Adrenal gland (tissue), 9 donors: ENCODE measurements at regions not wholly inside any gene's neighbourhood (a gene's known extent, or its start where the extent isn't known, plus 50 kb on each side); places are given as distances from the start of the nearest gene placed in this dataset.

Experiments
- DNase-seq, 7 donors: peaks; one replicate each; pipeline ENCODE4 v3.0.0-alpha.2; 2019 to 2020
- H3K27ac ChIP-seq, 5 donors: fragments of 200-600 bp; sonication (generic) in 4 of 5; 1 replicate in 3 of 5; 2 replicates in 2 of 5; pipeline versions ENCODE4 v1.5.1 to v1.8.0; 2016 to 2020; ENCODE audit warnings: mild to moderate bottlenecking in 1 of 5
- H3K27me3 ChIP-seq: fragments of 200-600 bp; 2 replicates; pipeline ENCODE4 v1.8.0; 2021
- H3K36me3 ChIP-seq, 2 donors: fragments of 200-600 bp; replicated peaks in 1 of 2; 1 replicate in 1 of 2; 2 replicates in 1 of 2; pipeline versions ENCODE4 v1.5.1 to v1.8.0; 2018 to 2022
- H3K4me1 ChIP-seq, 2 donors: fragments of 200-600 bp; replicated peaks in 1 of 2; 1 replicate in 1 of 2; 2 replicates in 1 of 2; pipeline versions ENCODE4 v1.5.1 to v1.8.0; 2018 to 2021
- H3K4me3 ChIP-seq, 4 donors: fragments of 200-600 bp; sonication (generic) in 3 of 4; one replicate each; pipeline ENCODE4 v1.5.1; 2016 to 2018
- H3K9me3 ChIP-seq, 3 donors: fragments of 200-600 bp; sonication (generic) in 1 of 3; replicated peaks in 1 of 3; 1 replicate in 2 of 3; 2 replicates in 1 of 3; pipeline versions ENCODE4 v1.5.1 to v1.8.0; 2016 to 2021
- CTCF ChIP-seq, 6 experiments: fragments of 450-650 bp in 4 of 6; fragments of 200-600 bp in 2 of 6; sonication (generic) in 1 of 6; IDR thresholded peaks; 1 replicate in 5 of 6; 2 replicates in 1 of 6; pipeline versions ENCODE4 v1.5.1 to v1.8.0; 2016 to 2021; ENCODE audit warnings: antibody characterized with exemption in 6 of 6, mild to moderate bottlenecking in 2 of 6, moderate library complexity in 1 of 6
- POLR2A ChIP-seq, 2 donors: fragments of 450-650 bp; IDR thresholded peaks; one replicate each; pipeline ENCODE4 v1.6.1; 2017; ENCODE audit warnings: antibody characterized with exemption in 2 of 2, mild to moderate bottlenecking in 2 of 2, moderate library complexity in 1 of 2
- WGBS, 4 donors: extraction: QIAGEN DNeasy Blood & Tissue Kit in 2 of 4; methylation state at CpG; one replicate each; pipeline versions ENCODE4 v1.1.5 to v1.1.7; 2013 to 2017; 5-methylcytosine and 5-hydroxymethylcytosine counted together
- intact Hi-C, 2 donors: fragments of 100-400 bp; cut with DNase I; formaldehyde crosslinking; loops; one replicate each; pipeline versions ENCODE4 v1.14.1 to v1.15.0; 2022 to 2023
- donor health status: healthy with polysubstance abuse.
- donor health status: Bipolar disorder and iron deficiency.
- donor health status: DM: yes; HTN: yes; CAD: no.
- donor health status: DM: no; HTN: no; CAD: no.
- donor health status: DM: no; HTN: no; CAD: no.

DNA sequence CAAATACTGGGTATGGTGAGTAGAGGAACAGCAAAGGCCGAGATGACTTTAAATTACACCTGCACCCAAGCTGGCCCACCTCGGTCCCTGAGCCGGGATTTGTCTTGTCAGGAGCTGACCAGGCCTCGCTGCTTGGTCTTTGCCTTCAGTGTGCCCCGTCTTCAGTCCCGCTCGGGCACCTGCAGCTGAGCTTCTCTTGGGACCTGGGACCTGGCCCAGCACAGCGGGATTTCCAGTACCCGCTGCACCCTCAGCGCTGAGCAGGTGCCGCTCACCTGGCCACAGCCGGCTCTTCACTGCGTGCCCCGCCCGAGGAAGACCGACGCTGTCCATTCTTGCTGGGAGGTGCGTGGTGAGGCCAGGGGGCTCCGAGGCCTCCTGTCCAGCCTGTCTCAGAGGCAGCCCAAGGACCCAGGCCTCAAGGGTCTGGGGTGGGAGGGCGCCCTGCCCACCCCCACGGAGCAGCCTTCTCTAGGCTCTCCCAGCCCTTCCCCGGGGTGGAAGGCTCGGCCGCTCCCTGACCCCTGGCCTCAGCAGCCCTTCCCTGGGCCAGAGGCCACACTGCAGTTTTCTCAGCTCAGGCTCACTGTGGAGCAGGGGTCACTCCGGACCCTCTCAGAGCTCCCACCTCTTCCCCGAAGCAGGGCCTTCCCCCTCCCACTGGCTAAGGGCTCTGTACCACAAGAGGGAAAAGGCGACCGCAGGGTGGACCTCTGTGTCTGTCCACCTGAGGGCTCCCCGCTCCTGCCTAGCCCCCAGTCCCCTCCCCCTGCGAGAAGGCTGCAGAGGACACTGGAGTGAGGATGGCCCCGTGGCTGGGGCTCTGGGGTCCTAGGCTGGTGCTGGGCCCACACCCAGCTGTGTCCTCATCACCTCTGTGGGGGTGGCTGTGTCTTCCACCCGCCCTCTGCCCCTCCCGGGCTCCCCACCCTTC lies 119.3 kb downstream of the RNASET2 start:
- no peak for TF ChIP-seq CTCF (IDR thresholded peaks at IDR 0.05)
- TF ChIP-seq POLR2A (IDR thresholded peaks at IDR 0.05): no peak
- no peak overlapping the region for H3K4me3 ChIP-seq
- H3K4me1 ChIP-seq: no peaks in the 10 kb centered on the region
- H3K36me3 ChIP-seq: no peaks in the 10 kb centered on the region
- intact Hi-C loops: no loop called here
- no peak for DNase-seq
- H3K9me3 ChIP-seq: no peaks in the 10 kb centered on the region
- no peak overlapping the region for H3K27ac ChIP-seq
- H3K27me3 ChIP-seq: no peaks in the 10 kb centered on the region
- WGBS, 4 donors: 80 to 90% (median 83%) methylated on average over 11 to 33 of the region's 33 CpGs

DNA sequence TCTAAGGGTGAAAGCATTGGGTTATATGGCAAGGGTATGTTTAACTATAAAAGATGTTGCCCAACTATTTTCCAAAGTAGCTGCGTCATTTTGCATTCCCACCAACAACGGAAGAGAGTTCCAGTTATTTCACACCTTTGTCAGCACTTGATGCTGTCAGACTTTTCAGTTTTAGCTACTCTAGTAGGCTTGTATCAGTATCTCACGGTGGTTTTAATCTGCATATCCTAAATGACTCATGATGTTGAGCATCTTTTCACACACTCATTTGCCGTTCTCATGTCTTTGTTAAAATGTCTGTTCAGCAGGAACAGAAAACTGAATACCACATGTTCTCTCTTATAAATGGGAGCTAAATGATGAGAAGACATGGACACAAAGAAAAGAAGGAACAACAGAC lies 122.3 kb downstream of the RNASET2 start:
- no peaks in the 10 kb centered on the region for H3K36me3 ChIP-seq
- no peak overlapping the region for H3K4me3 ChIP-seq
- no peak overlapping the region for H3K27ac ChIP-seq
- intact Hi-C loops: no loop called here
- TF ChIP-seq POLR2A (IDR thresholded peaks at IDR 0.05): no peak
- no peak for TF ChIP-seq CTCF (IDR thresholded peaks at IDR 0.05)
- H3K4me1 ChIP-seq: no peaks in the 10 kb centered on the region
- no peak for DNase-seq
- no peaks in the 10 kb centered on the region for H3K27me3 ChIP-seq
- WGBS, 4 donors: 80 to 89% (median 84%) methylated on average over 4 of the region's 4 CpGs
- no peaks in the 10 kb centered on the region for H3K9me3 ChIP-seq

DNA sequence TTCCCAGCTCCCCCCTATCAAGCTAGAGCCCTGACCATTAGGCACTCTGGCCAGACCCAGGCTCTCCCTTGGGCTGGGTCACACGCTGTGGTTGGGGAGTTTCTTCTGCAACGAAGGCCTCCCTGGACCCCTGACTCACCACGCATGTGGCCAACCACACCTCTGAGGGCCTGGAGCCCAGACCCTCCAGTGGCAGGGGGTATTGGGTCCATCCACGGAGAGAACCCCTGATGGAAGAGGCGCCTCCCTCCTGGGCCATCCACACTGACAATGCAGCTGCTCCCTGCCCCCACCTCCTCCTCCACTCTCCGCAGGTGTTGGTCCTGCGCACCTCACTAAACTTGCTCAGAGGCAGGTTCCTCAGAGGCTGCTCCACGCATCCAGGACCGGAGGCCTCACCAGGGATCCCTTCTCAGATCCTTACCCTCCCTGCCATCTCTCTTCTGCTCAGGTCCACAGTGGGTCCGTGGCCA lies 125.4 kb downstream of the RNASET2 start:
- Histone ChIP-seq H3K27me3 (no peaks in the 10 kb centered on the region), H3K36me3 (no peaks in the 10 kb centered on the region), H3K4me1 (no peaks in the 10 kb centered on the region), H3K4me3 (no peak overlapping the region), H3K27ac (no peak overlapping the region), H3K9me3 (no peaks in the 10 kb centered on the region)
- TF ChIP-seq CTCF (IDR thresholded peaks at IDR 0.05) (no peak), POLR2A (IDR thresholded peaks at IDR 0.05) (no peak)
- intact Hi-C loops: no loop called here
- no peak for DNase-seq
- 85 to 95% (median 90%) methylated on average over 6 to 10 of the region's 10 CpGs for WGBS, 4 donors

GRCh38 chr6:166830185-166830890 lies 126.0 kb downstream of the RNASET2 start:
- no peaks in the 10 kb centered on the region for H3K4me1 ChIP-seq
- WGBS, 4 donors: 72 to 75% (median 73%) methylated on average over 8 of the region's 8 CpGs
- no peak for DNase-seq
- TF ChIP-seq CTCF (IDR thresholded peaks at IDR 0.05) (no peak), POLR2A (IDR thresholded peaks at IDR 0.05) (no peak)
- no peak overlapping the region for H3K27ac ChIP-seq
- no peaks in the 10 kb centered on the region for H3K27me3 ChIP-seq
- H3K9me3 ChIP-seq: no peaks in the 10 kb centered on the region
- intact Hi-C loops: no loop called here
- no peaks in the 10 kb centered on the region for H3K36me3 ChIP-seq
- H3K4me3 ChIP-seq: no peak overlapping the region
